ENCODE measurements at regions not wholly inside any gene's neighbourhood (a gene's known extent, or its start where the extent isn't known, plus 50 kb on each side); places are given as distances from the start of the nearest gene placed in this dataset.
"Not testable (repeated sequence)": the region's sequence is repeated elsewhere in the genome, so short reads cannot be mapped to it uniquely, and the experiment has no call there.

DNA sequence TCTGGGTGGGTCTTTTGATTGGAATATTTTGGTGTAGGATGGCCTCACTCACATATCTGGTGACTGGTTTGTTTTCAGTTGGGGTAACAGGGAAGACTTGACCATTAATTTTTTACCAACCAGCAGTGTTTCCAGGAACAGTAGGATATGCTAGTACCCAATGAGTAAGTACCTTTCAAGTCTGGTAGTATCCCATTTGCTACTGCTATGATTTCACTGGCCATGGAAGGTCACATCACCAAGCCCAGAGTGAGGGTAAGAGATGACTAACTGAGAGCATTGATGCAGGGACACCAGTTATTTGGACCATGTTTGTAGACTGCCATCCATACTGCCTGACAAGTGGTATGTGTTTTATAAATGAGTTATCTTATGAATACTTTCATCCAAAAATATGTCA, 277.7 kb downstream of the MAP2K6 start:
- Mint-ChIP-seq H3K36me3 (no peaks in the 10 kb centered on the region), H3K27ac (no peak overlapping the region), H3K4me3 (no peak overlapping the region), H3K9me3 (peaks cover 11% of the 10 kb centered on the region), H3K4me1 (no peaks in the 10 kb centered on the region), H3K27me3 (peaks cover 4% of the 10 kb centered on the region)
- POLR2A ChIA-PET = no interaction called here
- no peak for ATAC-seq (ENCODE audit: low read depth)
- no peak for DNase-seq

DNA sequence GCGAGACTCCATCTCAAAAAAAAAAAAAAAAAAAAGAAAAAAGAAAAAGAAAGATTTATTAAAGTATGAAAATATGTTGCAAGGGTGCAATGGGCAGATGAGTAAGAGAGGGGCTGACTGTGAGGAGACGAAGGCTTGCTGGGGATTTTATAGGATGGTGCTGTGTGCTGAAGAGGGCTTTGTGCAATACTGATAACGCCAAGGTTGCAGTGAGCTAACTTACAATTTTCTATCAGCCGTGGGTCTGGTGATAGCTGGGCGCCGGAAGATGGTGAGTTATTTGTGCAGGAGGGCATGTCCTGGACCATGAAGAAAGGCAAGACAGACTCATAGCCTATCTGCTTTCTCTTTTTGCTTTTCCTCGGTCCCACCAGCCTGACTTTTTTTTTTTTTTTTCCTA, 281.1 kb downstream of the MAP2K6 start:
- peaks cover 2% of the 10 kb centered on the region for H3K27me3 Mint-ChIP-seq
- H3K9me3 Mint-ChIP-seq = peaks cover 16% of the 10 kb centered on the region
- no peaks in the 10 kb centered on the region for H3K36me3 Mint-ChIP-seq
- POLR2A ChIA-PET = interaction anchor here (0.7 kb wide), 1 partner anchor 865 kb away, joined by 3 read pairs; no protein-coding TSS in a partner anchor
- ATAC-seq (ENCODE audit: low read depth) (no peak), DNase-seq (no peak)
- H3K4me3 Mint-ChIP-seq = no peak overlapping the region
- H3K4me1 Mint-ChIP-seq = no peaks in the 10 kb centered on the region
- H3K27ac Mint-ChIP-seq = no peak overlapping the region

DNA sequence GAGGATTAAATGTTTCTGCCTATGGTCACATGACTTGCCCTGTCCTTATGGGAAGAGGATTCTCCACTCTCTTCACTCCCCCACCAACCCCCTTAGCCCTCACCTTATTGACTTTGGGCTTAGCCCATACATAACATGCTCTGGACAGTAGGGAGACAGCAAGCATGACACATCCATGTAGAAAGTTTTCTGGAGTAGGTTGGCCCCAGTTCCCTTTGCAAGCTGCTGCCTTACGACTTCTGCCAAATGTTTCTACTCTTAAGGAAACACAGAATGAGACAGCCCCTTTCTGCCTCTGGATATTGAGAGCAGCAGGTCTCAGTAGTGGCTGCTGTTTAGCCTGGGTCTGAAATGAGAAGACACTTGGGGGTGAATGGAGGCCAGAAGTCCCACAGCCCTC, 282.2 kb downstream of the MAP2K6 start:
- Mint-ChIP-seq H3K4me1 (no peaks in the 10 kb centered on the region), H3K27me3 (peaks cover 2% of the 10 kb centered on the region), H3K9me3 (peaks cover 16% of the 10 kb centered on the region), H3K36me3 (no peaks in the 10 kb centered on the region), H3K27ac (no peak overlapping the region), H3K4me3 (no peak overlapping the region)
- POLR2A ChIA-PET = no interaction called here
- DNase-seq = no peak
- no peak for ATAC-seq (ENCODE audit: low read depth)

DNA sequence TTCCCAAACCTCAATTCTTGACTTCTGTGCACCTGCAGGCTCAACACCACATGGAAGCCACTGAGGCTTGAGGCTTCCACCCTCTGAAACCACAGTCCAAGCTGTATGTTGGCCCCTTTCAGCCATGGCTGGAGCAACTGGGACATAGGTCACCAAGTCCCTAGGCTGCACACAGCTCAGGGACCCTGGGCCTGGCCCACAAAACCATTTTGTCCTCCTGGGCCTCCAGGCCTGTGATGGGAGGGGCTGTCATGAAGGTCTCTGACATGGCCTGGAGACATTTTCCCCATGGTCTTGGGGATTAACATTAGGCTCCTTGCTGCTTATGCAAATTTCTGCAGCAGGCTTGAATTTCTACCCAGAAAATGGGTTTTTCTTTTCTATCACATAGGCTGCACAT, 283.9 kb downstream of the MAP2K6 start:
- H3K36me3 Mint-ChIP-seq; POLR2A ChIA-PET; H3K4me3 Mint-ChIP-seq; DNase-seq; H3K4me1 Mint-ChIP-seq; H3K27ac Mint-ChIP-seq; H3K27me3 Mint-ChIP-seq; ATAC-seq (ENCODE audit: low read depth): not testable (repeated sequence)
- H3K9me3 Mint-ChIP-seq = peaks cover 16% of the 10 kb centered on the region

DNA sequence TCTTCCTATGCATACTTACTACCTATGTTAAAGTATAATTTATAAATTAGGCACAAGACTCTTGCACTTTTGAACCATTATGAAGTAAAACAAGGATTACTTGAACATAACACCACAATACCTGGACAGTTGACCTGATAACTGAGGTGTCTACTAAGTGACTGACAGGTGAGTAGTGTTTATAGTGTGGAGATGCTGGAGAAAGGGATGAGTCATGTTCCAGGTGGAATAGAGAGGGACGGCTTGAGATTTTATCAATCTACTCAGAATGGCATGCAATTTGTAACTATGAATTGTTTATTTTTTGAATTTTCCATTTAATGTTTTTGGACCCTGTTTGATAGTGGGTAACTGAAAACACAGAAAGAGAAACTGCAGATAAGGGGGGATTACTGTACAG, 287.6 kb downstream of the MAP2K6 start:
- POLR2A ChIA-PET = no interaction called here
- Mint-ChIP-seq H3K9me3 (peaks cover 11% of the 10 kb centered on the region), H3K27ac (no peak overlapping the region), H3K27me3 (no peaks in the 10 kb centered on the region), H3K4me1 (no peaks in the 10 kb centered on the region), H3K4me3 (no peak overlapping the region), H3K36me3 (no peaks in the 10 kb centered on the region)
- ATAC-seq (ENCODE audit: low read depth) = no peak
- DNase-seq = no peak

DNA sequence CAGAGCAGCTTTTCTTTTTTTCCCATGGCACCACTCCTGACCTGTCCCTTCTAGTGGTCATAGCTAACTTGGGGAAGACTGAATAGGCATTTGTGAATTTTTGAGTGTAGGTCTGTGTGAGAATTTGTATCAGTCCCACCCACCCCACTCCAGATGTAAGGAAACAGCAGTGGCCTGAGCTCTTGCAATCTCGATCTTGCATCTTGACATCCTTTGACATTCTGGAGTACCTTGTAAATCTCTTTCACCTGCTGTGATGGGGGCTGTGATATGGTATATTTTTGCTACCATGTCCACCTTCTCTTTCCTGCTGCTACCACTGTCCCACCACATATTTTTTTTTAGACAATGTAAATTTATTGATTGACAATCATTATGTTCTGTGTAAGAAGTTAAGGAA, 289.3 kb downstream of the MAP2K6 start:
- Mint-ChIP-seq H3K27ac (no peak overlapping the region), H3K4me1 (peaks cover 3% of the 10 kb centered on the region), H3K27me3 (no peaks in the 10 kb centered on the region), H3K4me3 (no peak overlapping the region), H3K36me3 (no peaks in the 10 kb centered on the region), H3K9me3 (peaks cover 9% of the 10 kb centered on the region)
- DNase-seq (no peak), ATAC-seq (ENCODE audit: low read depth) (no peak)
- POLR2A ChIA-PET = no interaction called here

DNA sequence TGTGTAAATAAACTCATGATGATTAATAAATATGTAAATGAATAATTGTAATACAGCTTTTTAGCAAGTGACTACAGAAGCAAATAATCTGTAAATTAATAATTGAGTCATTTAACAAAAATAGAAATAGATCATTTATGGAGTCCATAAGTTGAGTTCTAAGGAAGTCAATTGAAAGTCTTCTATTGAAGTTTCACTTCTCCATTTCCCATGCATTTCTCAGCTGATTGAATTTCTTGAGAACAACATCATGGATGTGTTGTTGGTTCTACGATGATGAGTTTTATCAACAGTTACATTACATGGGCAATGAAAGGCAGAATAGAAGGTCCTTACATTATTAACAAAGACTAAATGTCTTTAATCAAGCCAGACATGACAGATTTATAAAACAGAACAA, 290.4 kb downstream of the MAP2K6 start:
- Mint-ChIP-seq H3K27me3 (no peaks in the 10 kb centered on the region), H3K27ac (no peak overlapping the region), H3K9me3 (peaks cover 3% of the 10 kb centered on the region), H3K36me3 (no peaks in the 10 kb centered on the region), H3K4me1 (peaks cover 6% of the 10 kb centered on the region), H3K4me3 (no peak overlapping the region)
- ATAC-seq (ENCODE audit: low read depth) = no peak
- POLR2A ChIA-PET = no interaction called here
- no peak for DNase-seq

DNA sequence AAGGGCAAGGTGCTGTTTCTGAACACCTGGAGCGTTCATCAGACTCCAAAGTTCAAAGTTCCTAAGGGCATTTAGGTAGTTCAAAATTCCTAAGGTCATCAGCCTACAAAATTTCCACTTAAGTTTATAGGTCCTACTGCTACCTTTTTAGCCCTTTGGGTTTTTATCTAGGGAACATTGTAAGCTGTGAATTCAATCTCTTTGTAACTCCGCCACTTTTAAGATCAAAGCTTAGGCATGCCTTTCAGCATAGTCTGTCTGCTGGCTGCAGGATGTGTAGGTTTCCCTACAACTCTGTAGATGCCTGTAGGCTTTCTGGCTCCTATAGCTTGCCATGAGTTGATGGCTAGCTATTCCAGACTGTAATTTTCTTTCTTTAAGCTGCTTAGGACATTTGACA, 291.6 kb downstream of the MAP2K6 start:
- POLR2A ChIA-PET = no interaction called here
- peaks cover 6% of the 10 kb centered on the region for H3K4me1 Mint-ChIP-seq
- H3K9me3 Mint-ChIP-seq = no peaks in the 10 kb centered on the region
- ATAC-seq (ENCODE audit: low read depth) (no peak), DNase-seq (no peak)
- H3K27me3 Mint-ChIP-seq = no peaks in the 10 kb centered on the region
- no peak overlapping the region for H3K27ac Mint-ChIP-seq
- H3K36me3 Mint-ChIP-seq = no peaks in the 10 kb centered on the region
- no peak overlapping the region for H3K4me3 Mint-ChIP-seq

DNA sequence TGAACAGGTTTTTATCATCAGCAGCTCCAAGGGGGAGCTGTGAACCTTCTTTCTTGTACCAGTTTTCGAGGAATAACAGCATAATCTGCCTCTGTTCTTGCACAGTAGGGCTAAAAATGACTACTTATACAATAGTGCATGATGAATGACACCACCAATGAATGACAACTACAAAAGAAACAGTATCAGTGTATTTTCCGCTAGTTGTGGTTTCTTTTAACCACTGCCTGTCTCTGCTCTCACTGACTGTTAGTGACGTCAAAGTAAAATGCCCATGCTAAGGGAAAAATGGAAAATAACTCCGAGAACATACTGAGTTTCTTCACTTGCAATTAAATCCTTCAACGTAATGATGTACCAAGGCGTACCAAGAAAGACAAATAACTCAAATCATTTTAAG, 294.9 kb downstream of the MAP2K6 start:
- Mint-ChIP-seq H3K36me3 (no peaks in the 10 kb centered on the region), H3K27me3 (no peaks in the 10 kb centered on the region), H3K9me3 (no peaks in the 10 kb centered on the region), H3K4me1 (peaks cover 6% of the 10 kb centered on the region), H3K4me3 (peak overlapping the region; percentile 44), H3K27ac (no peak overlapping the region)
- DNase-seq = no peak
- no peak for ATAC-seq (ENCODE audit: low read depth)
- POLR2A ChIA-PET = no interaction called here

DNA sequence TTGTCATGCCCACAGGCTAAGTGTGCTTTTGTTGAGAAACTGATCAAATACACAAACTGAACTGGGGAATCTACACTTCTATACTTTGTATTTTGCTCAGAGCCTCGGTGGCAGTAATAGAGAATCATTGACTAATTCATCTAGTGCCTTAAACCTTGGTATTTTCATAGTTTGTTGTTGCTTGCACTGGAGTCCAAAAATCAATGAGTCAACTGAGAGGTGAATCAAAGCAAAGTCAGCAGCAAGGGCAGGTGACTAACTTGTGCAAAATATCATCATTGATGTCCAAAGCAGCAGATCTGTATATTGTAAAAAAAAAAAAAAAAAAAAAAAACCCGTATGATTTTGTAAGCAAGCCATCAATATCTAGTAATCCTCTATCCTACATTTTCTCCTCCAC, 296.4 kb downstream of the MAP2K6 start:
- Mint-ChIP-seq H3K9me3 (peaks cover 4% of the 10 kb centered on the region), H3K27me3 (no peaks in the 10 kb centered on the region), H3K27ac (no peak overlapping the region), H3K4me1 (peaks cover 6% of the 10 kb centered on the region), H3K4me3 (no peak overlapping the region), H3K36me3 (no peaks in the 10 kb centered on the region)
- DNase-seq = no peak
- no peak for ATAC-seq (ENCODE audit: low read depth)
- POLR2A ChIA-PET = no interaction called here

DNA sequence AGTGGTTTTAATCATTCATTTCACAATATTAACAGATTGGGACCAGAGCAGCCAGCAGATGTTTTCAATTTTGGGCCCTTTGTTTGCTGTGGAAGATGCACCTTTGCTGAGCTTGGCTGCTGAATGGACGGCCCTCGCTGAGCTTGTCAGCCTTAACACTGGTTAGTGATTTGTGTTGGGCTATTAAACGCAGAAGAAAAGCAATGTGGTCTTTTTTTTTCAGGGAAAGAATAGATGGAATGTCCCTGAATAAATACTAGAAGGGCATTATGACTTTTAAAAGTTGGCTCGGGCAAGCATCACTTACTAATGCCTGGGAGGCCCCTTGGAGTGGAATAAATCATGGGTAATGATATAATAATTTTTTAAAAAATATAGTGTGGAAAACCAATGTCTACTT, 297.0 kb downstream of the MAP2K6 start:
- no peak overlapping the region for H3K27ac Mint-ChIP-seq
- POLR2A ChIA-PET = no interaction called here
- H3K27me3 Mint-ChIP-seq = no peaks in the 10 kb centered on the region
- no peaks in the 10 kb centered on the region for H3K36me3 Mint-ChIP-seq
- DNase-seq (no peak), ATAC-seq (ENCODE audit: low read depth) (no peak)
- H3K4me3 Mint-ChIP-seq = no peak overlapping the region
- H3K9me3 Mint-ChIP-seq = peaks cover 5% of the 10 kb centered on the region
- H3K4me1 Mint-ChIP-seq = peaks cover 6% of the 10 kb centered on the region

DNA sequence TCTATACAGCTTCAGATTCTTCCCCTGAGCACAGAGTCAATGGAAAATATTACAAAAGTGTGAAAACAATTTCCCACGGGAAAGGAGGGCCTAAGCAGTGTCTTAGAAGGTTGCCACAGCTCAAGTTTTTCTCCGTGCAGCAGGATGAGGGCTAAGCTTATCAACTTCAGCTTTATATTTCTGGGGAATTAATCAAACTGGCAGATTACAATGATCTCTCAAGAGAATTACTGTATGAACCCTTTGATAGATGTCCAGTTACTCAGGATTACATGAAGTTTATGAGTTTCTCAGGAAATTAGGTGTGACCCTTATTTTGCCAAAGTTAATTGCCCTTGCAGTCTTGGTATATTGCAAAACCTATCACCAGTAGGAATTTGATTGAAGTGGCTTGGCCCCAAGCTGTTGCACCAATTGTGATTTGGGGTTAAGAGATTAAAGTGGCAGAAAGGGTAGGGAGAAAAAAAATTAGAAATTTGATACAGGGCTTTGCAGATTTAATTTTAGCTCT, 298.4 kb downstream of the MAP2K6 start:
- H3K9me3 Mint-ChIP-seq = peaks cover 6% of the 10 kb centered on the region
- no peaks in the 10 kb centered on the region for H3K36me3 Mint-ChIP-seq
- peaks cover 3% of the 10 kb centered on the region for H3K4me1 Mint-ChIP-seq
- ATAC-seq (ENCODE audit: low read depth) (no peak), DNase-seq (no peak)
- H3K4me3 Mint-ChIP-seq = no peak overlapping the region
- no peaks in the 10 kb centered on the region for H3K27me3 Mint-ChIP-seq
- H3K27ac Mint-ChIP-seq = no peak overlapping the region
- POLR2A ChIA-PET = no interaction called here

DNA sequence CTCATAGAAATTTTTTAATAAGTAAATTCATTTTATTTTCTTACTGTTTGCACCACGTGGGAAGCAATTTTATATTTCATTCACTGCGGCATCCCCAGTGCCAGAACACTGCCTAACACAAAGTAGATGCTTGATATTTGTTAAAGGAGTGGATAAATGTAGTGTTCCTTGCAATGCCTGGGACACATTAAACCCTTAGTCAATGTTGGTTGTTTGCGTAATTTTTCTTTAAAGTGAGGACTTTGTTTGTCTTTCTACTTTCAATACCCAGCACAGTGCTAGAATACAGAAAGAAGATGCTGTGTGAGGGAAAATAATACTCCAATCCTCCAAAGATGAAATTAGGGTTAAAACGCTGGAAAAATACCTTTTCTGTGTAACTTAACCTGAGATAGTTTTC, 299.3 kb downstream of the MAP2K6 start:
- DNase-seq = no peak
- H3K4me1 Mint-ChIP-seq = peaks cover 3% of the 10 kb centered on the region
- POLR2A ChIA-PET = no interaction called here
- H3K27ac Mint-ChIP-seq = no peak overlapping the region
- ATAC-seq (ENCODE audit: low read depth) = no peak
- H3K4me3 Mint-ChIP-seq = no peak overlapping the region
- no peaks in the 10 kb centered on the region for H3K27me3 Mint-ChIP-seq
- no peaks in the 10 kb centered on the region for H3K36me3 Mint-ChIP-seq
- H3K9me3 Mint-ChIP-seq = peaks cover 6% of the 10 kb centered on the region

DNA sequence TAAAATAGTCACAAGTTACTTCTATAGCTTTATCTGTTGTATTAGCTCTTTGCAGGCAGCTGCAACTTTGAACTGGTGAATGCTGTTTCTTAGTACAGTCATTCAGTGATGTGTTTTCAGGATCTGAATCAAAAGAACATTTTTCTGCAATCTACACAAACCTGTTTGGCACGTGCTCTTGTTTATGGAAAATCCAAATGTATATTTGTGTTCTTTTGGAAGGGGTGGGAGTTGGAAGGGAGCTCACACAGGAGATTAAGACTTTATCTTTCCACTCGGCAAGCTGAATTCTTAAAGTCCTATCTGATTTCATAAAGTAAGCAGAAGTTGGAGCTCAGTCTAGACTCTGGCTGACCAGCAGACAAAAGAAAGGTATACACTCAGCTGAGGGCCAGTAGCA, 300.2 kb downstream of the MAP2K6 start:
- POLR2A ChIA-PET = no interaction called here
- ATAC-seq (ENCODE audit: low read depth) = no peak

DNA sequence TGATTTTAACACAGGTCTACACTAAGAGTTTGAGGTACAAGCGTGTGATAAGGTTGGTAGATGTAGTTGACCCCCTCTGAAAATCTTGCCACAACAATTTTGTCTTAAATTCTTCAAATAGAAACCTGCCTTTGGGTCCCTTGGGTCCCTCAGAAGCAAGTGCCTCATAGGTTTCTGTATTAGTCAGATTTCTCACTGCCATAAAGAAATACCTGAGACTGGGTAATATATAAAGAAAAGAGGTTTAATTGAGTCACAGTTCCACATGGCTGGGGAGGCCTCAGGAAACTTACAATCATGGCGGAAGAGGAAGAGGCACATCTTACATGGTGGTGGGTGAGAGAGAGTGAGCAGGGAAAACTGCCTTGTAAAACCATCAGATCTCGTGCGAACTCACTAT, 301.2 kb downstream of the MAP2K6 start:
- ATAC-seq (ENCODE audit: low read depth) (no peak), DNase-seq (no peak)
- H3K4me3 Mint-ChIP-seq = no peak overlapping the region
- no peaks in the 10 kb centered on the region for H3K36me3 Mint-ChIP-seq
- POLR2A ChIA-PET = no interaction called here
- H3K4me1 Mint-ChIP-seq = no peaks in the 10 kb centered on the region
- no peak overlapping the region for H3K27ac Mint-ChIP-seq
- peaks cover 6% of the 10 kb centered on the region for H3K9me3 Mint-ChIP-seq
- H3K27me3 Mint-ChIP-seq = peaks cover 2% of the 10 kb centered on the region

More for the DNA sequence above, 300.2 kb downstream of the MAP2K6 start:
- Mint-ChIP-seq H3K36me3 (no peaks in the 10 kb centered on the region), H3K4me3 (no peak overlapping the region), H3K9me3 (peaks cover 6% of the 10 kb centered on the region), H3K27ac (no peak overlapping the region), H3K4me1 (no peaks in the 10 kb centered on the region), H3K27me3 (peaks cover 2% of the 10 kb centered on the region)
- DNase-seq = no peak
